ENCODE measurements at regions not wholly inside any gene's neighbourhood (a gene's known extent, or its start where the extent isn't known, plus 50 kb on each side); places are given as distances from the start of the nearest gene placed in this dataset.

DNA sequence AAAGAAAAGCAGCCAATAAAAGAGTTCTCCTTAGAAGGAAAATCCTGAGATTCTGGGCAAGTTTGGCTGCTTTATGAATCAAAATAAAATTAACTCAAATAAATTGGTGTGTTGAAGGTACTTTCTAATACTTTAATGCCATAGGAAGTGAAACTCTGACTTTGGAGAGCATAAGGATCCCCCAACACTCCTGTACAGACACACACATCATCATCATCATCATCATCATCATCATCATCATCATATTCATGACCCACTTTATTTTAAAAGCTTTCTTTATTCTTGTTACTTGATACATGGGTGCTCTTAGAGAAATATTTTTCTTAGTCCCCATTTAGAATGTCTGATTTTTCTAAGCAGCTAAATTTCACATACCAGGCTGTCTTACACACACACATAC lies 283.1 kb upstream of the CYRIA start:
- Histone ChIP-seq H3K4me1 (ENCODE audit: control insufficient read depth, extremely low read depth, insufficient read depth, low read length) (no peaks in the 10 kb centered on the region), H3K27ac (ENCODE audit: control insufficient read depth, insufficient read depth, low read length) (no peak overlapping the region), H3K9ac (ENCODE audit: control insufficient read depth, extremely low read depth, insufficient read depth, low read length) (no peak overlapping the region), H2AFZ (ENCODE audit: control insufficient read depth, low read length) (no peak overlapping the region), H3K4me3 (ENCODE audit: control insufficient read depth in 2 of 3, extremely low read depth in 1 of 3, insufficient read depth in 2 of 3, low read depth in 1 of 3, low read length in 3 of 3) (no peak overlapping the region), H3K79me2 (ENCODE audit: control insufficient read depth, insufficient read depth, low read length) (no peaks in the 10 kb centered on the region), H3K4me2 (ENCODE audit: control insufficient read depth, extremely low read depth, insufficient read depth, low read depth, low read length) (no peak overlapping the region), H3K9me3 (ENCODE audit: control insufficient read depth, low read depth, low read length) (no peaks in the 10 kb centered on the region), H3K36me3 (ENCODE audit: control insufficient read depth in 2 of 2, extremely low read depth in 1 of 2, insufficient read depth in 2 of 2, low read length in 2 of 2) (no peaks in the 10 kb centered on the region), H3K9me1 (ENCODE audit: control insufficient read depth, extremely low read depth, insufficient read depth, low read length) (no peaks in the 10 kb centered on the region), H4K20me1 (ENCODE audit: control insufficient read depth, extremely low read depth, insufficient read depth, low read length) (no peaks in the 10 kb centered on the region), H3K27me3 (ENCODE audit: control insufficient read depth, extremely low read depth, insufficient read depth, low read length) (no peaks in the 10 kb centered on the region)
- DNase-seq (ENCODE audit: low read depth, low spot score) (no peak), FAIRE-seq (no peak)
- no peak for TF ChIP-seq EZH2 (IDR thresholded peaks at IDR 0.05; ENCODE audit: low read length)
- TF ChIP-seq, protein P1, sequence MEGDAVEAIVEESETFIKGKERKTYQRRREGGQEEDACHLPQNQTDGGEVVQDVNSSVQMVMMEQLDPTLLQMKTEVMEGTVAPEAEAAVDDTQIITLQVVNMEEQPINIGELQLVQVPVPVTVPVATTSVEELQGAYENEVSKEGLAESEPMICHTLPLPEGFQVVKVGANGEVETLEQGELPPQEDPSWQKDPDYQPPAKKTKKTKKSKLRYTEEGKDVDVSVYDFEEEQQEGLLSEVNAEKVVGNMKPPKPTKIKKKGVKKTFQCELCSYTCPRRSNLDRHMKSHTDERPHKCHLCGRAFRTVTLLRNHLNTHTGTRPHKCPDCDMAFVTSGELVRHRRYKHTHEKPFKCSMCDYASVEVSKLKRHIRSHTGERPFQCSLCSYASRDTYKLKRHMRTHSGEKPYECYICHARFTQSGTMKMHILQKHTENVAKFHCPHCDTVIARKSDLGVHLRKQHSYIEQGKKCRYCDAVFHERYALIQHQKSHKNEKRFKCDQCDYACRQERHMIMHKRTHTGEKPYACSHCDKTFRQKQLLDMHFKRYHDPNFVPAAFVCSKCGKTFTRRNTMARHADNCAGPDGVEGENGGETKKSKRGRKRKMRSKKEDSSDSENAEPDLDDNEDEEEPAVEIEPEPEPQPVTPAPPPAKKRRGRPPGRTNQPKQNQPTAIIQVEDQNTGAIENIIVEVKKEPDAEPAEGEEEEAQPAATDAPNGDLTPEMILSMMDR (optimal IDR thresholded peaks at IDR 0.05 in 1 of 3, IDR thresholded peaks at IDR 0.05 in 1 of 3, conservative IDR thresholded peaks at IDR 0.05 in 1 of 3; ENCODE audit: extremely low read depth in 1 of 3, insufficient read depth in 2 of 3, low read length in 3 of 3): no peak
- dilution Hi-C loops (cut with MboI; ENCODE audit: extremely low pct_ligation_motif_present, low sequenced_read_pairs): no loop called here

DNA sequence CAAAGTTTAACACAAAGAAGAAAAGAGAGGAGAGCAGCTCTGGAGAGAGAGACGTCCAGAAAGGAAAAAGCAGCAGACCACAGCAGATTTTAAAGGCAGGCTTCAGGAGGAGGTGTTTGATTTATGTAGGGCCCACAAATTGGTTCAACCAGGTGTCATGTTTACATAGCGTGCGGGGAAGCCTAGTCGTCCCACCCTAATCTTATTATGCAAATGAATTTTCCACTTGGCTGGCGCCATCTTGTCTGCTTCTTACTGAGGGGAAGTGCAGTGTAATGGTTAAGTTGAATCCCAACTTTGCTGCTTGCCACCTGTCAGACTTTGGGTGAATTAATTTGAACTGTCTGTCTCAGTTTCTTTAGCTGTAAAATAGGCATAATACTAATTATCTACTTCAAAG lies 282.4 kb upstream of the CYRIA start:
- H3K36me3 ChIP-seq (ENCODE audit: control insufficient read depth in 2 of 2, extremely low read depth in 1 of 2, insufficient read depth in 2 of 2, low read length in 2 of 2): no peaks in the 10 kb centered on the region
- no peak overlapping the region for H3K4me3 ChIP-seq (ENCODE audit: control insufficient read depth in 2 of 3, extremely low read depth in 1 of 3, insufficient read depth in 2 of 3, low read depth in 1 of 3, low read length in 3 of 3)
- no peak overlapping the region for H3K27ac ChIP-seq (ENCODE audit: control insufficient read depth, insufficient read depth, low read length)
- H3K27me3 ChIP-seq (ENCODE audit: control insufficient read depth, extremely low read depth, insufficient read depth, low read length): no peaks in the 10 kb centered on the region
- no peaks in the 10 kb centered on the region for H4K20me1 ChIP-seq (ENCODE audit: control insufficient read depth, extremely low read depth, insufficient read depth, low read length)
- H3K9me1 ChIP-seq (ENCODE audit: control insufficient read depth, extremely low read depth, insufficient read depth, low read length): no peaks in the 10 kb centered on the region
- no peak overlapping the region for H3K9ac ChIP-seq (ENCODE audit: control insufficient read depth, extremely low read depth, insufficient read depth, low read length)
- no peak for FAIRE-seq
- H3K4me2 ChIP-seq (ENCODE audit: control insufficient read depth, extremely low read depth, insufficient read depth, low read depth, low read length): no peak overlapping the region
- dilution Hi-C loops (cut with MboI; ENCODE audit: extremely low pct_ligation_motif_present, low sequenced_read_pairs): no loop called here
- DNase-seq (ENCODE audit: low read depth, low spot score): no peak
- H3K9me3 ChIP-seq (ENCODE audit: control insufficient read depth, low read depth, low read length): no peaks in the 10 kb centered on the region
- no peaks in the 10 kb centered on the region for H3K79me2 ChIP-seq (ENCODE audit: control insufficient read depth, insufficient read depth, low read length)
- no peaks in the 10 kb centered on the region for H3K4me1 ChIP-seq (ENCODE audit: control insufficient read depth, extremely low read depth, insufficient read depth, low read length)
- no peak overlapping the region for H2AFZ ChIP-seq (ENCODE audit: control insufficient read depth, low read length)
- TF ChIP-seq EZH2 (IDR thresholded peaks at IDR 0.05; ENCODE audit: low read length): no peak
- TF ChIP-seq, protein P1 (optimal IDR thresholded peaks at IDR 0.05 in 1 of 3, IDR thresholded peaks at IDR 0.05 in 1 of 3, conservative IDR thresholded peaks at IDR 0.05 in 1 of 3; ENCODE audit: extremely low read depth in 1 of 3, insufficient read depth in 2 of 3, low read length in 3 of 3): no peak
